GM21717 (cell line): ENCODE measurements at regions not wholly inside any gene's neighbourhood (a gene's known extent, or its start where the extent isn't known, plus 50 kb on each side); places are given as distances from the start of the nearest gene placed in this dataset.
"Not testable (repeated sequence)": the region's sequence is repeated elsewhere in the genome, so short reads cannot be mapped to it uniquely, and the experiment has no call there.

Source experiments
- ATAC-seq: cut with Tn5 transposase; IDR thresholded peaks from one replicate; pipeline ENCODE4 v1.9.1; 2021; ENCODE audit warnings: mild to moderate bottlenecking, moderate library complexity; ENCODE audit not compliant: unreplicated experiment

DNA sequence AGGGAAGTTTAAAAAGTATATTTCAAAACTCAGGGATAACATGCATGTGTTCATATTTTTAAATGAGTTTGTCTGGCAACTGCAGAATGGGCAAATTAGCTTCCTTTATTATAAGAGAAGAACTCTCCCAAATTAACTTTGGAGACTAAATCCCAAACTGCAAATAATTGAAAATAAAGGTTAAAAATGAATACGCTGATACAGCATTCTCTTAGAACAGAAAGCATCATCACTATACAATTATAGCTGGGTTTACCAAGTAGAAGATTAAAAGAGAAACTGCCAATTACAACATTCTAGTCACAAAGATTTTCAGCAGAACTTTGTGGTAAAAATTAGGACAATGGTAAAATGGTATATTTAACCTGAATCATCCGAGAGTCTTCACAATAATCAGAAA, 73.3 kb downstream of the OLFM4 start:
- no peak for ATAC-seq

DNA sequence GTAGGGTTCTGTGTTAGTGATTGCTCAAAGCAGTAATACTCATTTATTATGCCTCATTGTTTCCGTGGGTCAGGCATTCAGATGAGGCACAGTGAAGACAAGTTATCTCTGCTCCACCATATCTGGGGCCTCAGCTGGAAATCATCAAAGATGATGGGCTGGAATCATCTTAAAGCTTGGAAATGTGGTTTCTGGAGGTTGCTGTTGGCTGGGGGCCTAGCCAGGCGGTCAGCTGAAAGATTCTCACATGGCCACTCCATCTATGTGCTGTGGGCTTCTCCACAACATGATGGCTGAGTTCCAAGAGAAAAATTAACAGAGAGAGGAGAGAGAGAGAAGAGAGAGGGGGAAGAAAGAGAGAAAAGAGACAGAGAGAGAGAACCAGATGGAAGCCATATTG, 75.5 kb downstream of the OLFM4 start:
- no peak for ATAC-seq

DNA sequence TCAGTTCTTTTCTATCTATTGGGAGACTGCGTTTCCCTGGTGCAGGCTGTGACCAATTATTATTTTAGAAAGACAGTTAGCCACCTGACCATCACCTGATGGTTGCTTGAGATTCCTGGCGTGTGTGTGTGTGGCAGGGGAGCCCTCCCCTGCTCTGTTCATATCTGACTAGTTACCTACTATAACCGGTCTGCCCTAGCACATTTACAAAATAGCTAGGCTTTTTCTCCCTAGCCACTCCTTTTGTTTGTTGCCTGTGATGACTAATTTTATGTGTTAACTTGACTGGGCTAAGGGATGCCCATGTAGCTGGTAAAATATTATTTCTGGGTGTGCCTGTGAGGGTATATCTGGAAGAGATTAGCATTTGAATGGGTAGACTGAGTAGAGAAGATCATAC, 76.9 kb downstream of the OLFM4 start:
- ATAC-seq, result no peak

DNA sequence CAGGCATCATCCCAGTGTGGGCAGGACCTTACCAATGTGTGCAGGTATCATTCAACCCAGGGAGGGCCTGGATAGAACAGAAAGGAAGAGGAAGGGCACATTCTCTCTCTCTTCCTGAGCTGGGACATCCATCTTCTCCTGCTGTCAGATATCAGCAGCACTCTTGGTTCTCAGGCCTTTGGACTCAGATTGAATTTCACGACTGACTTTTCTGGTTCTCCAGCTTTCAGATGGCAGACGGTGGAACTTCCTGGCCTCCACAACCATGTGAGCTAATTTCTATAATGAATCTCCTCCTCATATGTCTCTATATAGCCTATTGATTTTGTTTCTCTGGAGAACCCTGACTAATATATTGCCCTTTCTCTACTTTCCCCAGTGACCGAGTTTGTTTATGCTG, 77.3 kb downstream of the OLFM4 start:
- no peak for ATAC-seq

DNA sequence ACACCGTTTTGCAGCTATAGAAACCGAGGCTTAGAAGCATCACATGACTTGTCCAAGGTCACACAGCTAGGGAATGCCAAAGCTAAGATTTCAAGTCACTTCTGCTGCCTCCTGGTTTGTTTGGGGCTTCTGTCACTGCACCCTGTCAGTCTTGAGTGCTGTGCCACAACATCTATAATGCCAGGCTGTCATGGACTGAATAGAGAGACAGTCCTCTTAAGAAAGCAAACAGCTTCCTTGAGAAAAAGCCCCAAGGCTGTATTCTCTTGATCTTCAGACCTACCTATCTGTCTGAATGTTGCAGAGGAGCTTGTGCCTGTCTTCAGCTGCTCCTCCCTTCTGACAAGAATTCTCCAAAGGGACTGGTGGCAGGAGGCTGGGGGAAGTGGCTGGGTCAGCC, 81.6 kb downstream of the OLFM4 start:
- no peak for ATAC-seq

DNA sequence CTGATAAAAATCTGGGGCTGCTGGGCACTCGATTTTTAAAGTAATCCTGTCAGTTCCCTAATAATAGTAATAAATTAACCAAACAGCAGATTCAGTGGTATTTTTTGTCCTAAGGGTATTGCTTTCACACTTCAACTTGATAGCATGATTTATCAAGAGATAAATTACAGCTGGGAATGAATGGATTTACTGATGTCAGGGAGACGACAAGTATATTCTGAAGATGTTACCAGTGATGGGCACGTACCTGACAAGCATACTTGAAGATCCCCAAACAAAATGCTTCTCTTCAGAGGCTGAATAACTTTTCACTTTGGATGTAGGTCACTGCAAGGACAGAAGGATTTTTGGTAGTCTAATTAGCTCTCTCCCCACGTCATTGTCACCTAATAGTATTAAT, 82.0 kb downstream of the OLFM4 start:
- no peak for ATAC-seq

DNA sequence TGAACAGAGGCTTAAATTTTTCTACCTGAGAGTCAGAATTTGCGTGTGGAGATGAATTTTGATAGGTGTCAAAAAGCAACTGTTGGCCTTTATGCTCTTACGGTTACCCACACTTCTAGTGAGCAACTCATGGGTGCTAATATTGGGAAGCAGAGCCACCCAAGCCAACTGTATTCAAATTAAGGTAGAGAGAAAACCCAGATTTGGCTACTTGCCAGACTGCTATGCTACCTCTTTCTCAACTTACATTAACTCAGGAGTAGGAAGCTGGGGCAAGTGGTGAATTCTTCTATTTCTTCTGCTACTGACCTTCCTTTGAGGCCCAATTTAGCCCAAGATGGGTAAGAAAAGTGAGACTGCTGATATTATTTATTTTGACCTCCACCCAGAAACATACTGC, 83.9 kb downstream of the OLFM4 start:
- no peak for ATAC-seq

DNA sequence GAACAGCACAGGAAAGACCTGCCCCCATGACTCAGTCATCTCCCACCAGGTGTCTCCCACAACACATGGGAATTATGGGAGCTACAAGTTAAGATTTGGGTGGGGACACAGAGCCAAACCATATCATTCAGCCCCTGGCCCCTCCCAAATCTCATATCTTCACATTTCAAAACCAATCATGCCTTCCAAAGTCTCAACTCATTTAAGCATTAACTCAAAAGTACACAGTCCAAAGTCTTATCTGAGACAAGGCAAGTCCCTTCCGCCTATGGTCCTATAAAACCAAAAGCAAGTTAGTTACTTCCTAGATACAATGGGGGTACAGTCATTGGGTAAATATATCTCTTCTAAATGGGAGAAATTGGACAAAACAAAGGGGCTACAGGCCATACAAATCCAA, 88.4 kb downstream of the OLFM4 start:
- ATAC-seq, result not testable (repeated sequence)

DNA sequence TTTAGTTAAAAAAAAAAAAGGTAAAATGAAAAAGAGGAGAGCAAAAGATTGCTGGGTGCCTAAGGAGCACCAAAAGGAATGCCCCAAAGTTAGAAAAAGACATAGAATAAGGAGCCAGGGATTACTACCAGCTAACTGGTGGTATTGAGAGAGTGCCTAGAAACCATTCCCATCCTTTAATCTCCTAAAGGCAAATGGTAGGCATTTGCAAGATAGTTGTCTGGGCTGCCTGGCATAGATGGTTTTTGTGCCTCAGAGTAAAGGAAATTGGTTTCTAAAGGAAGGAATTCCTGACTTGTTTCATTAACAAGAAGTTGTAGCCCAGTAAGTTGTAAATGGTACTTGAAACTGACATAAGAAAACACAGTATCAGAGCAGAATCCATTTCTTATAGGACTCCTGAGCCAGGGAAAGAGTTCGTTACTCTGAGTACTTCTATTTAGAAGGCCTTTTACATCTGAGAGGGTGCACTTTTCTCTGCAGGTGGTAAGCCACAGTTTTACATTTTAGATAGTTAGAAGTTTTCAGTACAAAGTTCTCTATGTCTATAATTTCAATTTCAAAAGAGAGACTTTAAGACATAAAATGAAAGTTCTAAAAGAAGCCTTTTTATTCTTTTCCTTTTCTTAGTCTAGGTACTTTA, 92.6 kb downstream of the OLFM4 start:
- ATAC-seq, result no peak

DNA sequence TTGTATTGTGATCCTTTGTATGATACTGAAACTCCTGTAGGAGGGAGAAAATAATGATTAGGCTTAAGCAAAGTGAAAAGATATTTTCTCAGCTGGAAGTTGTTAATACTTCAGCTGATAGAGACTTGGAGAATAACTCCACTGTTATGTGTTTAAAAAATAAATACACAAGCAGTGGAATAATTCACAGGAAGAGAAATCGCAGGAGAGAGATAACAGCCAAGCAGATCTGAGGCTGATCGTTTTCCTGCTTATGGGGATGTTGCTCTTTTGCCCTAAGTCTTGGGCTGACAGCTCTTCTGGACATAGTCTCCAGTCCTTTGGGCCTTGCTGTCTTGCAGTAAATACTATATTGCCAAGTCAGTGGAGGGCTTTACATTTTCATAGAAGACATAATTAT, 93.3 kb downstream of the OLFM4 start:
- no peak for ATAC-seq

DNA sequence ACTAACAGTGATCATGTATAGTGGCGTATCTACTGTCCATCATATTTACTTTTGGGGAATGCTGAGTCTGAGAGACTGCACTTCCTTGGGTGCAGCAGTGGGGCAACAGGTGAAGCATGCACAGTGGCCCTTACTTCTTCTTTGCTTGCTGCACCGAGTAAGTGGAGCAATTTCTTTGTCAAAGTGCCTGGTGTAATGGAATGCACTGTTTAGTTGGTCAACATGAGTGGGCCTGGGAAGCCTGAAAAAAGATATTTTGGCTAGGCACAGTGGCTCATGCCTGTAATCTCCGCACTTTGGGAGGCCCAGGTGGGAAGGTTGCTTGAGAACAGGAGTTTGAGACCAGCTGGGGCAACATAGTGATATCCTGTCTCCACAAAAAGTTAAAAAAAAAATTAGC, 94.9 kb downstream of the OLFM4 start:
- no peak for ATAC-seq

DNA sequence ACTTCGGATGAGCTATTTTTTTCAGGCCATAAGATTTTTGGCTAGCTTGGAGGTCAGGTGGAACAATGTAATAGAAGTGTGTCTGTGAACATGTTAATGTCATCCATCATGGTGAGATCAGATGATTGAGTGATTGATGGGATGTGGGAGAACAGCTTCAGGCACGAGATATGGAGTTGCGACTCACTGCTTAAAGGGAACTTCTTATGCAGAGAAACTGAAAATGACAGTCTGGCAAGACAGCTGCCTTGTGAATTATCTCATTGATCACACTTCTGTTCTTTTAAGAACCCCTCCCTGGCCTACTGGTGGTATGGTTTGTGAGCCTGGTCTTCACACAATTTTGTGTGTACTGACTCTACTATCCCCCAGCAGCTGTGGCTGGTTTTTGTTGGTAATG, 96.0 kb downstream of the OLFM4 start:
- no peak for ATAC-seq

DNA sequence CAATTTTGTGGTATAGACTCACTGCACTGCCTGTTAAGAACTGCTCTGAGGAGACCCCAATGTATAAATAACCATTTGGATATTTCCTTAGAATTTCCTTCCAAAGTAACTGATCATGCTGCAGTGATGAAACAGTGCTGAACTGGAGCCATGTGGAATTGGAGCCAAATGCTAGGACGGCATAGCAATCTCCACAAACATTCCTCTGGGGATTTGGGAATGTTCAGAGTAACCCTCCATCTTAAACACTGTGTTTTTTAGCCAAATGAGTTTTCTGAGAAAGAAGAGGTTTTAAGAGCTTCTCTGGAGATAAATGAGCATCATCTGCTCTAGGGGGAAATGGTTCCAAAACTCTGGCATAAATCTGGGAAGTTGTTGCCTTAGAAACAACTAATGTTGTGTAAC, 98.2 kb downstream of the OLFM4 start:
- no peak for ATAC-seq

DNA sequence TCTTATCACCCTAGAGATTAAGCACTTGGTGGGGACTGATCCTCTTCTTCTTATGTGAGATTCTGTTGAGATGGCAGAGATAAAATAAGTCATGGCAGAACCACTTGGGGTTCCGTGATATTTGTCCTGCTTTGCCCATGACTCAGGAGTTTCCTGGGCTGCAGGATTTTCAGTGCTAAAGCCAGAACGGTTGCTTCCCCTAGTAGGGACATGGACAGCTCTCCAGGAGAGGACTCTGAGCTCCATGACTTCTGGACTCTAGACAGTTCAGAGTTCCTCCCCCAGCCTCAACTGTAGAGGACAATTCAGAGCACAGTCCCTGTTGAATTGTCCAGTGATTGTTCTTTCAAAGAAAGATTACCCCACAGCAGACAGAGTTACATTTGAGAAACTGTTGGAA, 98.8 kb downstream of the OLFM4 start:
- no peak for ATAC-seq

DNA sequence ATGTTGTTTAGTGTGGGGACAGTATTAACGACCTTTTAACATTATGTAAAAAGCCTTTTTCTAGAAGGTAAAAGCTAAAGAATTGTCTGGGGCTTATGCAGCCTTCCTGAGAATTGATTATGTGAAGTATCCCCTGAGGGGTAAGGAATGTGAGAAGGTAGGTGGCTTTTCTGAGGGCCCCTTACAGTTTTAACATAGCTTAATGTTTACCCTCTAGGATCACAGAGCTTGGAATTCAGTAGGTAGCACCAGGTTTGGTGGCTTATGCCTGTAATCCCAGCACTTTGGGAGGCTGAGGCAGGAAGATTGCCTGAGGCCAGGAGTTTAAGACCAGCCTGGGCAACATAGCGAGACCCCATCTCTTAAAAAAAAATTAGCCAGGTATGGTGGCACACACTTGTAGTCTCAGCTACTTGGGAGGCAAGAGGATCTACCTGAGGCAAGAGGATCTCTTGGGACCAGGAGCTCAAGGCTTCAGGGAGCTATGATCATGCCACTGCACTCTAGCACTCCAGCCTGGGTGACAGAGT, 101.3 kb downstream of the OLFM4 start:
- no peak for ATAC-seq

DNA sequence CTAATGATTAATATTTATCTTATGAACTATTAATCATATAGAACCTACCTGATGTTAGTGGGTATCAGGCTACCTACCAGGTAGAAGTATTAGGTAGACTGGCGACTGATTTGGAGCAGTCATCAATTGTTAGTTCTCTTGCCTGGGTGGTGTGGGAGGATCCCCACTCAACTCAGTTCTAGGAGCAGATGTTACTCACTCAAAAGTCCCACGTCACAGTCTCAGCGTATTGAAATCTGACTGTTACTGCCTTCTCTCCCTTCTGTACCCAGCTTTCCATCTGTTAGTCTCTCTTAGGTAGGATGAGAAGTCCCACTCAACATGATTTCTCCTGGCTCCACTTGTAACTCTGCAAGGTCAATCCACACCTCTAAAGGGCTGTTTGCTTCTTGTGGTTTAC, 102.7 kb downstream of the OLFM4 start:
- ATAC-seq, result no peak

DNA sequence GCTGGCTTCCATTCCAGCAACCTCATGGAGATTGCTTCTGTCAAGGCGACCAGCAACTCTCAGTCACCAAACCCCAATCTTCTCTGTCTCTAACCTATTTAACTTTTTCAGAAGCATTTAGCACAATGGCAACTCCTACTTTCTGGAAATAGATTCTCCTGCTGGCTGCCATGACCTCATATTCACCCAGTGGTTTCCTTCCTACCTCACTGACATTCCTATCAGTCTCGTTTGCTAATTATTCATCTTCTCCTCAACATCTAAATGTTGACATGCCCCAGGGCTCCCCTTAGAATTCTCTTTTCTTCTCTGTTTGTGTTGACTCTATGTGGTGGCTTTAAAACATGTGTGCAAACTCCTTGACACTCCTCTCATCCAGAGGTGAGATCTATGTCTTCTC, 106.7 kb downstream of the OLFM4 start:
- ATAC-seq, result no peak

DNA sequence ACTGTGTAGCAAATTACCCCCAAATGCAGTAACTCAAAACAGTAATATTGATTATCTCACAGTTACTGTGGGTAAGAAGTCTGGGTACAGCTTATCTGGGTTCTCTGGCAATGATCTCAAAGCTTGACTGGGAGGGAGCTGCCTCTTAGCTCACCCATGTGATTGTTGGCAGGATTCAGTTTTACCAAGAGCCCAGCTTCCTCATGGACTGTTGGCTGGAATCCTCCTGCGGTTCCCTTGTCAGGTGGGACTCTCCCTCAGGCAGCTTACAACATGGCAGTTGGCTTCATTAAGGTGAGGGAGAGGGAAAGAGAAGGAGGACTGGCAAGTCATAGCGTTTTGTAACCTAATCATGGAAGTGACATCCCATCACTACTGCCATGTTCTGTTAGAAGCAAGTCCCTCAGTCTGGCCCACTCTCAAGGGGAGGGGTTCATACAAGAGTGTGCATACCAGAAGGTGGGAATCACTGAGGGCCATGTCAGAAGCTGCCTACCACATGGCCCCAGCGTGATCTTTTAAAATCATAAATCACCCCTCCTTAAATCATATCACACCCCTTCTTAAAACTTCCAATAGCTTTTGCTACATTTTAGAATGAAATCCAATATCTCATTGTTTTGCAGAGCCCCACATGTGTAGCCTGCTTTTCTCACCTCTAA, 108.1 kb downstream of the OLFM4 start:
- ATAC-seq, result no peak

DNA sequence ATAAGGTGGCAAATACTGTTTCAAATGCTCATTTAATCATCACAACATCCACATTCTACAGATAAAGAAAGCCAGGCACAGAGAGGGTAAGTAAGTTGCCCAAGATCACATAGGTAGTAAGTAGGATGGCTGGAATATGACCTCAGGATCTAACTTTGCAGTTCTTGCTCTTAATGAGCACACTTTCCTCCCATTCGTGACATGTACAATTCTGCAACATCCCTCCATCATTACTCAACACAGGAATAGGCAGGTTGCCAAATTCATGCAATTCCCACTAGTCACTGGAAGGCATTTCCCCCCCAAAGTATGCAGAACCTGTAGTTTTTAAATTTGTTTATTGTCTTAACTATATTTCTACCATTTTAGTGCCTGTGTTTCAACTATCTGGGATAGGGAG, 109.2 kb downstream of the OLFM4 start:
- no peak for ATAC-seq

DNA sequence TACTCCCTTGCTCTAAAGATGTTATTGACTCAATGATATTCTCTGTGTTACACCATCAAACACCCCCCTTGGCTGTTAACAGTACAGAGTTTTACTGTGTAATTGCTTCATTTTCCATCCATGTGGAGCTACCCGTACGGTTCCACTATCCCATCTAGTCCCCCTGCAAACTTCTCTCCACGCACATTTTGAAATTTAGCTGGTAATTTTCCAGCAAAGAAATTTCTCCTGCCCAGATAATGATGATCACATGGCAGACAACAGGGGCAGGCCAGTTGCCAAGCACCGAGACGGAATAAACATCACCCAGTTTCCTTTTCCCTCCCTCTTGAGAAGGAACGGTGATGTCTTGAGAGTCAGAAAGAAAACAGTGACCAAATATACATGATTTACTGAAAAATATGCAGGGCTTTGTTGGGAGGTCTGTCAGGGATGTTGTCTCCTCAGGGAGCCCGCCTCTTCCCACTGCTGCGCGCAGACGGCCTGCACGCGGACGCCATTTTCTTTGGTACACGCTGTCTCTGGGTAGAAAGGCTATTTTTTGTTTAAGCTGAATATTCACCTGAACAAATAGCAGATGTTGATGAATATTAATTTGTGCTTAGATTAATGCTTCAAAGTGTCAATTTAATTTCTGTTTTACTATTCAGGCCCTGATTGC, 109.9 kb downstream of the OLFM4 start:
- no peak for ATAC-seq

DNA sequence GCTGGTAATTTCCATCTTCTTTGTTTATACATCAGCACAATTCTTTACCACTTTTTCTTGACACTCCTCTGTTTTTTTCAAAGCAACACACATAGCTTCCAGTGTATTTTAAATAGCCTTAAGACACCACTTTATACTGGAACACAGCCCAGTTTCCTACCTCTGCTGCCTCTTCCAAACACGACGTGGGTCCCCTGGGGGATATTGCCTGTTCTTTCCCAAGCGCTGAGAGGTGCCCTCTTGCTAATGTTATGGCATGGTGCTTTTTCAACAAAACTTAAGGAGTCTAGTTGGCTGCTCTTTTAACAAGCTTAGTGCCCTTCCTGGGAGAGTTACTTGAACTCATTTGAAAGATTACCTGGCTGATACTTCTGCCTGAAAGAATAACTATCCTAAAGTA, 112.7 kb downstream of the OLFM4 start:
- no peak for ATAC-seq

DNA sequence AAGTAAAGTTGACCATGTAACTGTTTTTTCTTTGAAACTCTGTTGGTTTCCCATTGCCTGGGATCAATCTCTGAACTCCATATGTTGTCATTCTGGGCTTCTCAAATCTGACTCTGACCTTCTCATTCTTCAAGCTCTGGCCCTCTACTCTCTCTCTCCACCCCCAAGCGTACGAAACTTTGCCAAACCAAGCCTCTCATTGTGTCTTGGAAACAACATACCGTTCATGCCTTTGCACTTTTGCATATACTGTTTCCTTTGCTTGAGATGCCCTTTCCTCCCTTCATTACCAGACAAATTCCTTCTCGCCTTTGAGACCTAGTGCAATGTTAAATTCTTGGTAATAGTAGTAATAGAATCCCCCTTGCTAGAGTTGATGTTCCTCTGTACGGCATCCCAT, 113.7 kb downstream of the OLFM4 start:
- no peak for ATAC-seq
